ENCODE measurements at regions not wholly inside any gene's neighbourhood (a gene's known extent, or its start where the extent isn't known, plus 50 kb on each side); places are given as distances from the start of the nearest gene placed in this dataset.

GRCh38 chr7:82592416-82592815 is 148.8 kb upstream of the CACNA2D1 start:
- no peak overlapping the region for H2BK5ac ChIP-seq (ENCODE audit: low read depth, low read length, poor library complexity, severe bottlenecking)
- H3K23ac ChIP-seq (ENCODE audit: low read depth, low read length), result no peak overlapping the region
- H4K5ac ChIP-seq (ENCODE audit: low read depth, low read length), result no peak overlapping the region
- no peak overlapping the region for H3K4ac ChIP-seq (ENCODE audit: low read depth, low read length)
- no peak for TF ChIP-seq RCOR1 (IDR thresholded peaks at IDR 0.05; ENCODE audit: insufficient replicate concordance, low read length)
- no peak for TF ChIP-seq FOS (IDR thresholded peaks at IDR 0.05; ENCODE audit: low read depth, low read length)
- no peaks in the 10 kb centered on the region for H3K4me1 ChIP-seq (ENCODE audit: control insufficient read depth, insufficient read depth, low read length)
- H3K9me3 ChIP-seq (ENCODE audit: control insufficient read depth, insufficient read depth, low read length), result no peaks in the 10 kb centered on the region
- dilution Hi-C loops (cut with HindIII; ENCODE audit: low sequenced_read_pairs, unreplicated experiment), result no loop called here
- H3K27me3 ChIP-seq (ENCODE audit: control insufficient read depth, insufficient read depth, low read length), result no peaks in the 10 kb centered on the region; the same call in 1 of the 2 replicates
- ATAC-seq (ENCODE audit: low read depth), result no peak
- DNase-seq, result peak; percentile 30
- H3K9me1 ChIP-seq (ENCODE audit: insufficient read depth, low read length), result no peaks in the 10 kb centered on the region
- H2AK5ac ChIP-seq (ENCODE audit: low read depth, low read length), result no peak overlapping the region
- H4K91ac ChIP-seq (ENCODE audit: insufficient read depth, low read depth, low read length), result no peak overlapping the region
- H3K14ac ChIP-seq (replicated peaks; ENCODE audit: low read depth, low read length), result no peak overlapping the region
- BruUV-seq (replicated peaks), result no TSS peak
- POLR2A ChIA-PET (ENCODE audit: unreplicated experiment), result no interaction called here
- no CpG with 5 or more reads among the region's 1 CpG for WGBS, 2 experiments (ENCODE audit: extremely low coverage in 2 of 2, insufficient read length in 1 of 2)
- in situ Hi-C loops (cut with MboI; ENCODE audit: low sequenced_read_pairs), result loop anchor here (25.0 kb wide), 1 partner anchor 555 kb away; no protein-coding TSS in a partner anchor
- H4K8ac ChIP-seq (ENCODE audit: low read depth in 2 of 2, low read length in 2 of 2), result no peak overlapping the region
- H3K36me3 ChIP-seq (ENCODE audit: control insufficient read depth, insufficient read depth, low read length), result no peaks in the 10 kb centered on the region
- H3K4me3 ChIP-seq (ENCODE audit: insufficient read depth, low read depth, low read length), result no peak overlapping the region
- H3K27ac ChIP-seq (ENCODE audit: insufficient read depth, low read length), result no peak overlapping the region
- no peak overlapping the region for H3K18ac ChIP-seq (ENCODE audit: low read depth, low read length)
- H2BK120ac ChIP-seq (ENCODE audit: low read depth, low read length), result no peak overlapping the region
- no peak overlapping the region for H2AK9ac ChIP-seq (replicated peaks; ENCODE audit: low read depth, low read length, poor library complexity)
- no peaks in the 10 kb centered on the region for H4K20me1 ChIP-seq (ENCODE audit: insufficient read depth, low read length)
- H2AFZ ChIP-seq (replicated peaks; ENCODE audit: low read length, poor library complexity), result no peak overlapping the region
- H2BK20ac ChIP-seq (ENCODE audit: low read depth, low read length), result no peak overlapping the region
- CTCF ChIA-PET, result no interaction called here
- no peak overlapping the region for H3K56ac ChIP-seq (ENCODE audit: extremely low read depth, insufficient read depth, low read length)
- H3K4me2 ChIP-seq (ENCODE audit: low read depth, low read length), result no peak overlapping the region
- H2BK15ac ChIP-seq (ENCODE audit: low read depth, low read length), result no peak overlapping the region
- H3K79me1 ChIP-seq (ENCODE audit: low read depth in 1 of 2, low read length in 2 of 2), result no peaks in the 10 kb centered on the region
- intact Hi-C loops (cut with micrococcal nuclease), result no loop called here
- no peak overlapping the region for H3K9ac ChIP-seq (ENCODE audit: low read depth, low read length)
